ENCODE measurements at regions not wholly inside any gene's neighbourhood (a gene's known extent, or its start where the extent isn't known, plus 50 kb on each side); places are given as distances from the start of the nearest gene placed in this dataset.

DNA sequence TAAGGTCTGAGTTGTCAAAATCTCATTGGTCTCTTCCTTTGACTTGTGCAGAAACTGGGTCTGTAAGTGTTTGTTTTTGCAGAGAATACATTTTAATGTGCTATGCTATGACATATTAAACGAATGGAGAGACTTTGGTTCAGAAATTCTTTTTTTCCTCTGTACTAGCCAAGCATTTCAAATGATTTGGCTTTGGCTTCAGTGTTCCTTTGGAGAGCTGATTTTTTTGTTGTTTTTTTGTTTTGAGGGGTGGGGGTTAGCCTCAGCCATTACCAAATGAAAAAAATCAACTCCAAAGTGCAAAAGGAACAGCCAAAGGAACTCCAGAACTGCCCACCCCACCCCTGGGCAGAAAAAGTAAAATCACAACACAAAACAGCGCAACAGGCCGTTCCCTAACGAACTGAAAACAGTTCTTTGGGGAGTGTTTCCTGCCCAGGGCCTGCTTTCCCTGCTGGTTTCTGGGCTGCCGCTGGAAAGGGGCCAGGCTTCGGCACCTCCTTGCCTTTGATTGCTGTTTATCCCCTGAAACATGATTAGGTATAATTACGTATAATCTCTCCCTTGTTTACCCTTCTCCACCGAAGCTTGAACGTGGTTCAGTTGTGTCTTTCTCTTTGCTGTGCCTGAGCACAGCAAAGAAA lies 57.6 kb upstream of the NEO1 start:
- H3K27me3 Mint-ChIP-seq: peaks cover 15% of the 10 kb centered on the region
- no peak for TF ChIP-seq EZH2 (IDR thresholded peaks at IDR 0.05; ENCODE audit: borderline replicate concordance, insufficient read depth, low read depth, low read length, poor library complexity, severe bottlenecking)
- CTCF ChIA-PET: no interaction called here
- no peaks in the 10 kb centered on the region for H3K4me1 Mint-ChIP-seq
- H3K4me3 ChIP-seq (ENCODE audit: control extremely low read depth in 1 of 5, extremely low read depth in 1 of 5, insufficient read depth in 1 of 5, low read depth in 2 of 5, low read length in 4 of 5): no peak overlapping the region
- H3K4me2 ChIP-seq (replicated peaks; ENCODE audit: low read depth, low read length, poor library complexity, severe bottlenecking): no peak overlapping the region
- H3K27me3 ChIP-seq (replicated peaks in 1 of 4; ENCODE audit: control extremely low read depth in 1 of 4, control insufficient read depth in 3 of 4, insufficient read depth in 4 of 4, low read length in 3 of 4): no peaks in the 10 kb centered on the region
- POLR2A ChIA-PET: no interaction called here
- H3K27ac Mint-ChIP-seq: no peak overlapping the region
- H4K20me1 ChIP-seq (ENCODE audit: control insufficient read depth, insufficient read depth, low read length, poor library complexity, severe bottlenecking): no peaks in the 10 kb centered on the region
- no peaks in the 10 kb centered on the region for H3K9me3 ChIP-seq (ENCODE audit: control extremely low read depth in 1 of 3, control insufficient read depth in 2 of 3, insufficient read depth in 1 of 3, low read length in 2 of 3)
- ATAC-seq (ENCODE audit: low read depth) (no peak), DNase-seq (no peak)
- H3K79me2 ChIP-seq (ENCODE audit: control insufficient read depth, insufficient read depth, low read length): no peaks in the 10 kb centered on the region
- H2AFZ ChIP-seq (ENCODE audit: insufficient read depth, low read depth, low read length, poor library complexity, severe bottlenecking): no peak overlapping the region
- H3K4me3 Mint-ChIP-seq: no peak overlapping the region
- H3K27ac ChIP-seq (ENCODE audit: low read length in 2 of 2): no peak overlapping the region
- H3K9ac ChIP-seq (ENCODE audit: low read length): no peak overlapping the region
- H3K36me3 ChIP-seq (replicated peaks in 1 of 2; ENCODE audit: control extremely low read depth in 1 of 2, control insufficient read depth in 1 of 2, extremely low read depth in 1 of 2, insufficient read depth in 2 of 2, low read length in 1 of 2): no peaks in the 10 kb centered on the region
- no peaks in the 10 kb centered on the region for H3K4me1 ChIP-seq (ENCODE audit: control insufficient read depth in 2 of 2, insufficient read depth in 2 of 2, low read length in 2 of 2)
- WGBS (ENCODE audit: insufficient coverage): 74% methylated on average over 6 of the region's 9 CpGs
- intact Hi-C loops (cut with micrococcal nuclease): no loop called here
- H3K9me3 Mint-ChIP-seq (ENCODE audit: insufficient read depth): no peaks in the 10 kb centered on the region

DNA sequence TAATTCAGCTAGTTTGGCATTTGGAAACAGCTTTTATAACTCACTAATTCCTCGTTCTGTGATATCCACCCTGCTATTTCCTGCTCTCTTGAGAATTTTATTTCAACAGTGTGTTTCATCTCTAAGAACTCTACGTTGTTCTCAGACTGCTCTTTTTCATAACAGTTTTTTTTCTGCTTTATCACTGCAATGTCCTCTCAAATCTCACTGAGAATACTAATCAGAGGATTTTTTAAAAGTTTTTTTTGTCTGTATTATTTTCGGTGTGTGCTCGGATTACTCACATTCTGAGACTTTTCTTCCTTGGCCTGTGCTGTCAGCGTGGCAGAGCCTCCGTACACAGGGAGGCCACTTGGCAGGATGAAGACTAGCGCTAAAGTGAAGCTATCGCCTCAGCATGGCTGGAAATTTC lies 59.4 kb upstream of the NEO1 start:
- Mint-ChIP-seq H3K4me1 (no peaks in the 10 kb centered on the region), H3K27ac (no peak overlapping the region), H3K9me3 (ENCODE audit: insufficient read depth) (no peaks in the 10 kb centered on the region), H3K4me3 (no peak overlapping the region), H3K27me3 (peaks cover 15% of the 10 kb centered on the region)
- intact Hi-C loops (cut with micrococcal nuclease): no loop called here
- H3K27me3 ChIP-seq (replicated peaks in 1 of 4; ENCODE audit: control extremely low read depth in 1 of 4, control insufficient read depth in 3 of 4, insufficient read depth in 4 of 4, low read length in 3 of 4): no peaks in the 10 kb centered on the region
- H3K9me3 ChIP-seq (ENCODE audit: control extremely low read depth in 1 of 3, control insufficient read depth in 2 of 3, insufficient read depth in 1 of 3, low read length in 2 of 3): no peaks in the 10 kb centered on the region
- H3K4me2 ChIP-seq (replicated peaks; ENCODE audit: low read depth, low read length, poor library complexity, severe bottlenecking): no peak overlapping the region
- 76% methylated on average over 4 of the region's 8 CpGs for WGBS (ENCODE audit: insufficient coverage)
- no peak overlapping the region for H3K4me3 ChIP-seq (ENCODE audit: control extremely low read depth in 1 of 5, extremely low read depth in 1 of 5, insufficient read depth in 1 of 5, low read depth in 2 of 5, low read length in 4 of 5)
- H3K9ac ChIP-seq (ENCODE audit: low read length): no peak overlapping the region
- H2AFZ ChIP-seq (ENCODE audit: insufficient read depth, low read depth, low read length, poor library complexity, severe bottlenecking): no peak overlapping the region
- ATAC-seq (ENCODE audit: low read depth) (no peak), DNase-seq (no peak)
- ChIA-PET POLR2A (no interaction called here), CTCF (interaction anchor here (1.0 kb wide), 1 partner anchor 12 kb away, joined by 3 read pairs; no protein-coding TSS in a partner anchor)
- TF ChIP-seq EZH2 (IDR thresholded peaks at IDR 0.05; ENCODE audit: borderline replicate concordance, insufficient read depth, low read depth, low read length, poor library complexity, severe bottlenecking): no peak
- TF ChIP-seq, protein P1, sequence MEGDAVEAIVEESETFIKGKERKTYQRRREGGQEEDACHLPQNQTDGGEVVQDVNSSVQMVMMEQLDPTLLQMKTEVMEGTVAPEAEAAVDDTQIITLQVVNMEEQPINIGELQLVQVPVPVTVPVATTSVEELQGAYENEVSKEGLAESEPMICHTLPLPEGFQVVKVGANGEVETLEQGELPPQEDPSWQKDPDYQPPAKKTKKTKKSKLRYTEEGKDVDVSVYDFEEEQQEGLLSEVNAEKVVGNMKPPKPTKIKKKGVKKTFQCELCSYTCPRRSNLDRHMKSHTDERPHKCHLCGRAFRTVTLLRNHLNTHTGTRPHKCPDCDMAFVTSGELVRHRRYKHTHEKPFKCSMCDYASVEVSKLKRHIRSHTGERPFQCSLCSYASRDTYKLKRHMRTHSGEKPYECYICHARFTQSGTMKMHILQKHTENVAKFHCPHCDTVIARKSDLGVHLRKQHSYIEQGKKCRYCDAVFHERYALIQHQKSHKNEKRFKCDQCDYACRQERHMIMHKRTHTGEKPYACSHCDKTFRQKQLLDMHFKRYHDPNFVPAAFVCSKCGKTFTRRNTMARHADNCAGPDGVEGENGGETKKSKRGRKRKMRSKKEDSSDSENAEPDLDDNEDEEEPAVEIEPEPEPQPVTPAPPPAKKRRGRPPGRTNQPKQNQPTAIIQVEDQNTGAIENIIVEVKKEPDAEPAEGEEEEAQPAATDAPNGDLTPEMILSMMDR (IDR thresholded peaks at IDR 0.05): no peak
- no peak overlapping the region for H3K27ac ChIP-seq (ENCODE audit: low read length in 2 of 2)
- H3K36me3 ChIP-seq (replicated peaks in 1 of 2; ENCODE audit: control extremely low read depth in 1 of 2, control insufficient read depth in 1 of 2, extremely low read depth in 1 of 2, insufficient read depth in 2 of 2, low read length in 1 of 2): no peaks in the 10 kb centered on the region
- no peaks in the 10 kb centered on the region for H4K20me1 ChIP-seq (ENCODE audit: control insufficient read depth, insufficient read depth, low read length, poor library complexity, severe bottlenecking)
- no peaks in the 10 kb centered on the region for H3K4me1 ChIP-seq (ENCODE audit: control insufficient read depth in 2 of 2, insufficient read depth in 2 of 2, low read length in 2 of 2)
- no peaks in the 10 kb centered on the region for H3K79me2 ChIP-seq (ENCODE audit: control insufficient read depth, insufficient read depth, low read length)

Measured in B cell (primary cell).